ENCODE measurements at regions not wholly inside any gene's neighbourhood (a gene's known extent, or its start where the extent isn't known, plus 50 kb on each side); places are given as distances from the start of the nearest gene placed in this dataset.
A peak's percentile ranks its signal among the peaks of the same experiment; 100 is the strongest.
"Not testable (repeated sequence)": the region's sequence is repeated elsewhere in the genome, so short reads cannot be mapped to it uniquely, and the experiment has no call there.

DNA sequence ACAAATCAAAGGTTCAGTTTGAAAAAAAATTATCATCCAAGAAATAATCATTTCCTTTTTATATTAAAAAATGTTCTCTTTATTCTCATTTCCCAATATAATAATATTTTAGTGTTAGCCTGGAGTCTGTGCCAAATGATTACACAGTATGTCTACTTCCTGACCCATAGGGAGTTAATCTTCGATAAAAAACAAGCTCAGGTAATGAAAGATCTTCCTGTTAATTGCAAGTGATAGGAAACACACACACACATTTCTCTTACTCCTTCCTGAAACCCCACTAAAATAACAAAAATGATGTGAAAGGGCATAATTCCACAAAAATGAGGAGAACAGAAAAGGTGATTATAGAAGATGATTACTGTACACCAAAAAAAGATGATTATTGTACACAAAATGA is 123.5 kb upstream of the CXADR start:
- no peak for DNase-seq

DNA sequence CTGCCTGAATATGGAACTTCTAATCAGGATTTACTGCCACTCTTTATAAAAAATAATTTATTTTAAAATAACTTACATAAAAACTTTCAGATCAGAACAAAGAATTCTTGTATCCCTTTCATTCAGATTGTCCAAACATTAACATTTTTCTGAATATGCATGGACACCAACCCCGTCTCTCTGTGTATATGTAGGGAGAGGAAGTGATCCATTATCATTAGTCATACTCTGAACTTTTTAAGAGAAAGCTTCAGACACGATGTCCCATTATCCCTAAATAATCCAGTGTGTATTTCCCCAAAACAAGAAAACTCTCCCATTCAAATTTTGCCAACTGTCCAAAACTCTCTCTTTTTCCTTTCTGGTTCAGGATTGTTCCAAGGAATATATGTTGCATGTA is 122.3 kb upstream of the CXADR start:
- no peak for DNase-seq

DNA sequence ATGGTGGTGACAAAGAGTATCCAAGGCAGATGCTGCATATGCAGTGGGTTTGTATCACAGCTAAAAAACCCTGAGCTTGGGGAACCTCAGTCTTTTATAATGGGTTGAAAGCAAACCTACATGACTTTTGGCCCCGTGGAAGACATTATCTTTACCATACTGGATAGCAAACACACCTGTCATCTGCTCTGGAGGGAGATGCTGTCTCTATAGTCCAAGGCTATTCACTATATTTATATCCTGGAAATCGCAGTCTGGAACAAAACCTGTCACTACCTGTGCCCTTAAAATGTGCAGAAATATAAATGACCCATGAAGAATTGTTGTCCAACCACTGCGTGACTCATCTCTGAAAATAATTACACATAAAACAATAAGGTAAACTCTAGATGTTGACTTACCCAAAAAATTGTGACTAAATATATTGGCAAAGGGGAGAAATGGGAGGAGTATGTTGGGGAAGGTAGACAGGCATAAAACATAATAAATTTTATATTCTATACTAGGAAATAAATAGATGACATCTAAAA is 121.0 kb upstream of the CXADR start:
- no peak for DNase-seq

DNA sequence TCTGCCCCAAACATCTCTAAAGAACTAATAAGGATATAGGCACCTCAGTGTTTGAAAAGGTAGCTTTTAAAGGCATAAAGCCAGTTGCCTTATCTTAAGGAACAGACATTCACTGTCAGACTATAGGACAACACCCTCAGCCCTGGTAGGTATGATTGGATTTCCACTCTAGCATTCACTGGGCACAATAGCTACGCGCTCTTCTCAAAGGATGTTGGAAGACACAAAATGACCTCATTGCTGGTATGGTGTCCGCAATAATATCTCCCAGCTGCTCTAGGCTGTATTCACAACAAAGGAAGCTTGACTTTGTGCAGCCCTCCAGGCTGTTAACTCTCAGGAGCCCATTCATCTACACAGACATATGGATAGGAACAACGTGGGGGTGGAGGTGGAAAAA is 119.4 kb upstream of the CXADR start:
- DNase-seq, result no peak

DNA sequence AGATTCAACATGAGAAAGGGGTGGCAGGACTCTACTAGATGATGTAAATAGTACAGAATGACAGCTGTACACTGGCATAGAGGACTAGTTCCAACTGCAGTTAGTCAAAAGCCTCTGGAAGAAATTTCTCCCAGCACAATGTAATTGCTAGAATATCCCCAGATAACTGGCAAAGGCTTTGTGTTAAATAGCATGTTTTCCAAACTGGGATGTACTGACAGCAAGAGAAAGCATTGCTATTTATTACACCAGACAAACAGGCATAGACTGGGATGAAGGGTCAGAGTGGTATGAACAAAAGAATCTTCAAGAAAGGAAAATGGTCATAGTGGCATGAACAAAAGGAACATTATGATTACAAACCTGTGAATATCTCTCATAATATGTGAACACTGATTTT is 115.9 kb upstream of the CXADR start:
- no peak for DNase-seq

DNA sequence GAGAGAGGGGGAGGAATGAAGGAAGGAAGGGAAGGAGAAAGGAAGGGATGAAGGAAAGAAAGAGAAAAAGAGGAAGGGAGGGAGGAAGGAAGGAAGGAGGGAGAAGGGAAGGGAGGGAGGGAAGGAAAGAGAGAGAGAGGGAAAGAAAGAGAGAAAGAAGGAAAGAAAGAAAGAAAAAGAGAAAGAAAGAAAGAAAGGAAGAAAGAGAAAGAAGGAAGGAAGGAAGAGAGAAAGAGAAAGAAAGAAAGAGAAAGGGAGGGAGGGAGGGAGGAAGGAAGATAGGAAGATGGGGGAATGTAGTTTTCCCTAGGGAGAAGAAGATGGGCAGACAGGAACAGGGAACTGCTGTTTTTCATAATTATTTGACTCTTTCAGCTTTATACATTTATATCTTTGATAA is 115.1 kb upstream of the CXADR start:
- DNase-seq, result no peak

DNA sequence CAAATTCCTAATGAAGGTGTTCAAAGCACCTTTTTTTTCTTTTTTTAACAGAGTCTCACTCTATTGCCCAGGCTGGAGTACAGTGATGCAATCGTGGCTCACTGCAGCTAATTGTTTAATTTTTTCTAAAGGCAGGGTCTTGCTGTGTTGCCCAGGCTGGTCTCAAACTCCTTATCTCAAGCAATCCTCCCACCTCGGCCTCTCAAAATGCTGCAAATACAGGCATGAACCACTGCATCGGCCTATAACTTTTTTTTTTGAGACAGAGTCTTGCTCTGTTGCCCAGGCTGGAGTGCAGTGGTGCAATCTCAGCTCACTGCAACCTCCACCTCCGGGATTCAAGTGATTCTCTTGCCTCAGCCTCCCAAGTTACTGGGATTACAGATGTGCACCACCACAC is 113.9 kb upstream of the CXADR start:
- not testable (repeated sequence) for DNase-seq

DNA sequence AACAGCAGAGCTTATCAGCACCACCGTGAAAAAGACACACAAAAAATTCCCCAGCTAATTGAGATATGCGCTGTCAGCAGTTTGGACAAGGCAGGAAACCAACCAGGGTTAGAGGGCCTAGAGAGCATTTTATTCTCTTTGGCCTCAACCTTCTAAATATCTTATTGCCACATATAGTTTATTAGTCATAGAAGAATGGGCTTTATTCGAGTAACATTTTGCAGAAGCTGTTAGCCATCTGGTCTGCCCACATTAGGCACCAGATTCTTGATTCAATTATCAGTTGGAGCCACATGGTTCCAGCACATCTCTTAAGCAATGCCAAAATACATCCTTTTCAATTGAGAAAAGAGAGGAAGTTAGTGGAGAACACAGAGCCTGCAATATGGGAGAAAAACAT is 109.9 kb upstream of the CXADR start:
- DNase-seq, result no peak

DNA sequence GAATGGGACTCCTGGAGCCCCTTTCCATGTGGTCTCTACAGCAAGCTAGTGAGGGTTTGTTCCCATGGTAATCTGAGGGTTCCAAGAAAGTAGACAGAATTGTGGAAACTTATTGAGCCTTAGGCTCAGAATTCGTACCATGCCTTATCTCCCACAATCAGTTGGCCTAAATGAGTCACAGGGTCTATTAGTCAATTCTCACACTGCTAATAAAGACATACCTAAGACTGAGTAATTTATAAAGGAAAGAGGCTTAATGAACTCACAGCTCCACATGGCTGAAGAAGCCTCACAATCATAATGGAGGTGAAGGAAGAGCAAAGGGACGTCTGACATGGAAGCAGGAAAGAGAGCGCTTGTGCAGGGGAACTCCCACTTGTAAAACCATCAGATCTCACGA is 106.6 kb upstream of the CXADR start:
- no peak for DNase-seq

DNA sequence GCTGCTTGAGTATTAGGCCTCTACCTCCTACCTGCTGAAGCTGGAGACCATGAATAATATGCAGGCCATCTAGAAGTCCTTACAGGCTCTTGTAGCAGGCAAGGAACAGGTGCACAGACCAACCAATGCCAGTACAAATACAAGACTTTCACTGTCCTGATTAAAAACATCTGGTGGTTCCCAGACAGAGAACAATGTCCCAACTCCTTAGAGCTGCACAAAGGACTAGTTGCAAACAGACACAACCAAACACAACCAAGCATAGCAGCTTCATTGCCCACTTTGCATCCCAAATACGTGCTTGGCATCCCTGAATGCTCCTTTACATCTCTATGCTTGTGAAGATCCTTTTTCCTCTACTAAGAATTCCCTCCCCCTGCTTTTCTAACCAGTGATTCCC is 98.1 kb upstream of the CXADR start:
- DNase-seq, result no peak

DNA sequence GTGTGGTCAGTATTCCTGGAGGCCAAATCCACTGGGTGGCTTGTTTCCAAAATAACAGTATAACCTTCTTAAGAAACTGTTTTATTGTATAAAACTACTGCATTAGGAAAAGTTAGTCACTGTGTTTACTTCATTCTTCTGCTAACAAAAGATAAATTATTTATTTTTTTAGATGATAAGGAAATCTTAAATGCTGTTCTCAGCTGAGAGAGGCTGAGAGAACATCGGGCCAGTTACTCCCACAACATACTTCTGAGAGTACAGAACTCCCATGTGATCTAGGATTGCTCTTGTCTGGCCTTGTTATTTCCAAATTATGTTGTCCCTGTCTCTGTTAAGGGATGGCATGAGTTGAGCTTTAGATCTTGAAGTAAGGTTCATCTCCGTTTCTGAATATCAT is 96.7 kb upstream of the CXADR start:
- no peak for DNase-seq

DNA sequence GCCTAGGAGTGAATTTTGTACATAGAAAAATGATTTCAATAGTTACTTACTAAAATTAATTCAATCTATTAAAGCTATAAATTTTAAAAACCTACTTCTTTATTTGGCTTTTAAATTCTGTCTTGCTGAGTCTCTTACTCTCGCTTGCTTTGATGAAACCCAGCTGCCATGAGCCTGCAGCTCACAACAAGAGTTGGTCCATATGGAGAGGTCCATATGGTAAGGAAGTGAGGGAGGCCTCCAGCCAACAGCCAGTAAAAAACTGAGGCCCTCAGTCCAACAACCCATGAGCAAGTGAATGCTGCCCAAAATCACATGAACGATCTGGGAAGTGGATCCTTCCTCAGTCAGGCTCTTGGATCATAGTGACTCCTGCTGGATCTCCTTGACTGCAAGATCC is 89.9 kb upstream of the CXADR start:
- DNase-seq, result peak; percentile 12

DNA sequence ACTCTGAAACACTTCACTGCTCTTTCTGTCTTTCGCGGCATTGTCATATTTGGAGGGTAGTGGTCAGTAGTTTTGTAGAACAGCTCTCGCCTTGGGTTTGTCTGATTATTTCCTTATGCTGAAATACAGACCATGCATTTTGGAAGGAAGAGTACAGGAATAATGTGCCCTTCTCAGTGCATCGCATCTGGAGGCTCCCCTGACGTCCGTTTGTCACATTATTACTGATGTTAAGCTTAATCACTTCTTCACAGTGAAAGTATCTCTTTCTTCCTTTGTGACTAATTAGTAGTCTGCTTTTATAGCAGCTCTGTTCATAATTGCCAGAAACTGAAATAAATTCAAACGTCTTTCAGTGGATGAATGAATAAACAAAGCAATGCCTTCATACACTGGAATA is 85.7 kb upstream of the CXADR start:
- DNase-seq, result no peak

DNA sequence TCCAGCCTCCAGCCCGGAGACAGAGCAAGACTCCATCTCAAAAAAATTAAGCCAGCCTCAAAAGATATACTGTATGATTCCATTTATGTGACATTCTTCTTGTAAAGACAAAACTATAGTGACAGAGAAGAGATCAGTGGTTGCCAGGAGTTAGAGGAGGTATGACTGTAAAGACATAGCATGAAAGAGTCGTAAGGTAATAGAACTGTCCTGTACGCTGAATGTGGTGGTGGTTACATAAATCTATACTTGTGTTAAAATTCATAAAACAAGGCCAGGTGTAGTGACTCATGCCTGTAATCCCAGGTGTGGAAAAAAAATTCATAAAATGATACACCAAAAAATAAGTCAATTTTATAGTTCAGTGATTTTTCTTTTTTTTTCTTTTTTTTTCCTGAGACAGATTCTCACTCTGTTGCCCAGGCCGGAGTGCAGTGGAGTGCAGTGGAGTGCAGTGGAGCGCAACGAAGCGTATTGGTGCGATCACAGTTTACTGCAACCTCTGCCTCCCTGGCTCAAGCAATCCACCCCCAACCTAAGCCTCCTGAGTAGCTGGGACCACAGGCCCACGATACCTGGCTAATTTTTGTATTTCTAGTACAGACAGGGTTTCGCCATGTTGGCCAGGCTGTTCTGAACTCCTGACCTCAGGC is 84.9 kb upstream of the CXADR start:
- no peak for DNase-seq

DNA sequence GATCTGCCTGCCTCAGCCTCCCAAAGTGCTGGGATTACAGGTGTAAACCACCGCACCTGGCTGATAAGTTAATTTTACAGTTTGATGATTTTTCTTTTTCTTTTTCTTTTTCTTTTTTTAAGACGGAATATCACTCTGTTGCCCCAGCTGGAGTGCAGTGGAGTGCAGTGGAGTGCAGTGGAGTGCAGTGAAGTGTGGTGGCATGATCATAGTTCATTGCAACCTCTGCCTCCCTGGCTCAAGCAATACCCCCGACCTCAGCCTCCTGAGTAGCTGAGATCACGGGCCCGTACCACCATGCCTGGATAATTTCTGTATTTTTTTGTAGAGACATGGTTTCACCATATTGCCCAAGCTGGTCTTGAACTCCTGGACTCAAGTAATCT is 84.4 kb upstream of the CXADR start:
- no peak for DNase-seq

DNA sequence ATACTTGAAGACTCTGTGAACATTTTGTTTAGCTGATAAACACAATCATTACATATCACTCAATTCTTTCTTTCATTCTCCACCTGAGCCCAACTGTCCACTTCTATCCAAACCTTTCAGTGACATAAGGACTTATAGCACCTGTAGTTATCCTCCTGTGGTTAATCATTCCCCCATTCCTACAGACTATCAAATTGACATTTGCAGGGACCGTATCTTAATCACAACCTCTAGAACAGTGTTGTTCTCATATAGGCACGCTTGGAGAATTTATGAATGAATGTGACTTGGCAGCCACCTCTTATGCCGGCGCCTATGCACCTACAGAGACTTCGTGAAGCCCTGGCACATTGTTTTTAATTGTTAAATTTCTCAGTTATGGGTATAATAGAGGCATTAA is 83.9 kb upstream of the CXADR start:
- no peak for DNase-seq

DNA sequence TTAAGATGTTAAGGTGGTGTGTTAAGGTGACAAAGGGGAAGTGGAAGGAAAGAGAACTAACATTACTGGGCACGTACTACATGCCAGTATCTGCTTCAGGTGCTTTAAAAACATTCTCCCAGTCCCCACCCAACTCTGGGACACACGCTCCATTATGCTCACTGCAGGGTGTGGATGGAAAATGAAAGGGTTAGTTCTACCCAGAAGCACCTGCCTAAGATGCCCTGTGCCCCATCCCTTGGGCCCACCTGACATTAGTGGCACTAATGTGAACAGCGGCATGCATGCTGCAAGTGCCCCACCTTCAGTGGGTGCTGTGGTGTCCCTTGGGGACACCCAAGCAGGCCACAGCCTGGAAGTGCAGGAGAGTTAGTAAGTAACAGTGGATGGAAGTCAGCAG is 82.9 kb upstream of the CXADR start:
- no peak for DNase-seq

DNA sequence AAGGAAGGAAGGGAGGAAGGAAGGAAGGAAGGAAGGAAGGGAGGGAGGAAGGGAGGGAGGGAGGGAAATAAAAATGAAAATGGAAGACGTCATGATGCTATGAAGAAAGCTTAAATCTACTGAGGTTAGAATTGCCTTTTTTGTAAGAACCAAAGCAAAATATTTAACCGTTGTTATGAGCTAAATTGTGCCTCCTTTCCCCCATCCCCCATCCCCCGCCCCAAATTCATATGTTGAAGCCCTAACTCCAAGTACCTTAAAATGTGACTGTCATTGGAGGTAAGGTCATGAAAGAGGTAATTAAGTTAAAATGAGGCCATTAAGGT is 80.1 kb upstream of the CXADR start:
- no peak for DNase-seq

DNA sequence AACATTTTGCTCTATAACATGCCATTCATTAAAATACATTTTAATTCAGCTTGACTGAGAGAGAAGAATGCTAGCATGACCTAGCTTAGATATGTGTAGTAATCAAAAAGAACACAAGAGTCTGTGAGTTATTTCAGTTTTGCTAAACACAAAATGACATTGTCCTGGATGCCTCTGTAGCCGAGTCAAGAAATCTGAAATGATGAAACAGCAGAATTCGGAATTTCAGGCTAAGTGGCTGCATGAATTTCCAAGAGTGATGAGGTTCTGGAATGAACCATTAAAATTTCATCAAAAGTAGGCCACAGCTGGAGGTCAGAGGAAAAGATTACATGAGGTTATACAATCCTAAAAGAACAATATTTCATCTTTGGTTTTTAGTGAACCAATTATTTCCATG is 79.1 kb upstream of the CXADR start:
- no peak for DNase-seq

DNA sequence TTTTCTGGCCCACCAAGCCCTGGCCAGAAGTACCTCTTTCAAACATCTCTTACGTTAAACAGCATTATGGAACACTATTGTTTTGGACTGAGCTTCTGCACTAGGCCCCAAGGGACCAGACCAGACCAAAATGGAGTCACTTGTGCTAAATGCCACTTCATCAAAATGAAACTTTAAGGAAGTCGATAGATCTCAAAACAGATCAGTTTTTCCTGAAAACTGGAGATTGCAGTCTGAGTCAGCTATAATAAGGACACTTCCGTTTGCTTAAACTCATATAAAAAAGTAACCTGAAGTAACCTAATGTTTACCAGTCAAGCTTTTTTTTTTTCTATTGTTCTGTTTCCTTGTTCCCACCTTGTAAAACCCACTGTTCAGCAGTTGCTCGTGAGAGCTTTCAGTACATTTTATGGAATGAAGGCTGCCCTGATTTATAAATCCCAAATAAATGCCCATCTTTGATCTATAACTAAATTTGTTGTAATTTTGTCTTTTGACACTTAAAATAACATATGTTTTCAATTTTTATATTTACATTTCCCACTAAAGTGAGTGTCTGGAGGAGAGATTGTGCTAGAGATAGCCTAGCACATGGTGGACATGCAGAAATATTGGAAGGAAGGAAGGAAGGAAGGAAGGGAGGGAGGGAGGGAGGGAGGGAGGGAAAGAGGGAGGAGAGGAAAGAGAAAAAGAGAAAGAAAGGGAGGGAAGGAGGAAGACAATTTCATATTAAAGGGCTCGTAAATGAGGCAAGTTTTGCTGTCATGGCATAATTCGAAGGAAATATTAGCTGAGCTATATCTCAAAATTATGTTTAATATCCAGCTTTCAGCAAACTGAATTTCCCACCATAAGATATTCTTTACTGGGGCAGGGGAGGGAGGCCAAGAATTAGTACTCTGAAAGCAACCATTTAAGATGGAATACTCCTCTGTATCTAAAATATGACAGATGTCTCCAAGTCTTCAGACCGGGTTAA is 77.0 kb upstream of the CXADR start:
- DNase-seq, result no peak

DNA sequence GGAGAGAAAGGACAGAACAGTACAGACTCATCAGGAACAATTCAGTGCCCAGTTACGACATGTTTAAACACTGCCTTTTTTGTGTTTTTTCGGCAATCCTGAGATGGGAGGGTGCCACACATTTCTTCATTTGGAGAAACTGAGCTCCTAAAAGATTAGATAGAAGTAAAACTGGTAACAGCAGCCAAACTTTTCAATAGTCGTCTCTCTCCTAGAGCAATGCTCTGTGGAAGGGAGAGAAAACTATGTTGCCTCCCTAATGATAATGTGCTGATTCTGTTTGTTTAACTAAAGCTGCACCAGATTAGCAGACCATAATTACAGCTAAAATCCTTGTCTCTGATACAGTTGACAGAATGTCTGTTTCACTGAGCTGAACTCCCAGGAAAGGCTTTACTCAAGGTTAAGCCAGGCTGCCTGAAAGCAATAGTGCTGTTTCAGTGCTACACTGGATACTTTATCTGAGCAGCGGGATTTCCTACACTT is 76.2 kb upstream of the CXADR start:
- DNase-seq, result no peak

DNA sequence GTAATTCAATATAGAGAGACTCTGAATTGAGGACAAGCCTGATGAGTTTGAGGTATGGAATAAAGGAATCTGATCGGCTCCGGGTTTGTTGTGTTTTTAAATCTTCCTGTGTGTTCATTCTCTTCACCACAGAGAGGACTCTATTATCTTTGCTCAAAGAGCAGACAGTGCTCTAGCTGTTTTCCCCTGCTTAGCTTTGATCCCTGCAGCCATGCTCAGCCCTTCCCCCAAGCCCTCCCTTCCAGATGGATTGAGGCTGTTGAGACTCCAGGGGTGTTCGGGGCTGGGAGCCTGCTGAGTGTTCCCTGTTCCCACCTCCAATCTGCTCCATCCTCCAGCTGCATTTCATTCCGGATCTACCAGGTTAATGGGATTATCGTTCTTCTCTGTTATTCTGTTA is 74.2 kb upstream of the CXADR start:
- DNase-seq, result peak; percentile 38

DNA sequence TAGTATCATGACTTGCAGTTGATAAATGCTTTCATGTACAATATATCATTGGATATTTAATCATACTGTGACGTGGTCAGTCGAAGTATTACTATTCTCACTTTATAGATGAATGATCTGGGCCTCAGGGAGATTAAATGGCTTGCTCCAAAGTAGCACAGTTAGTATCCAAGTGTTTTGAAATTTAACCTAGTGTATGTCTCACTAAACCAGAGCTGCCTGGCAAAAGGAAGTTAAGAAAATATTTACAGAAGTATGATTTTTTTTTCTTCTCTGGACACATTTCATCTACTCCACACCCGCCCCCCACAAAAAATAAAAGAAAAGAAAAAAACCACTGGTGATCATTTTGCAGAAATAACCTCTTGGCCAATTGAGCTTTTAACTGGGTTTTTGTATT is 71.9 kb upstream of the CXADR start:
- no peak for DNase-seq

DNA sequence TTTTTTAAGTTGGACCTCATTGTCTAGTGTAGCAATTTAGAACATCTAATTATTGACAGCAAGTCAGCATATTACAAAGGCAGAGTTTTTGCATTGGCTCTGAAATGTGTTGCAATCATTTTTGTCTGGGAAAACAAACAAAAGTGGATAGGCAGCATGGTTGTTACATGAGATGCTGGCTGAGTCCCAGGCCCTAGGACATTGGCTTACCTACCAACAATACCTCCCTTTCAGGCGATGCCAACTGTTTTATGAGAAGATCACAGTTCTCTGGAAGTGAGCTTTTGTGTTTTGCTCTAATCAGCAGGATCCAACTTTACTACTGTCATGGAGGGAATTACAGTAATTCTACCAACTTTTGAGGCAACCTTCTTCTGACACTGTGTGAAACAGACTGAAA is 71.5 kb upstream of the CXADR start:
- DNase-seq, result no peak
